ENCODE measurements at regions not wholly inside any gene's neighbourhood (a gene's known extent, or its start where the extent isn't known, plus 50 kb on each side); places are given as distances from the start of the nearest gene placed in this dataset.

- Histone ChIP-seq H3K27ac (ENCODE audit: control insufficient read depth, insufficient read depth, low read length) (no peak overlapping the region), H3K9me3 (ENCODE audit: control insufficient read depth, low read depth, low read length) (peaks cover 23% of the 10 kb centered on the region), H3K4me2 (ENCODE audit: control insufficient read depth, extremely low read depth, insufficient read depth, low read depth, low read length) (no peak overlapping the region), H3K9ac (ENCODE audit: control insufficient read depth, extremely low read depth, insufficient read depth, low read length) (no peak overlapping the region), H3K9me1 (ENCODE audit: control insufficient read depth, extremely low read depth, insufficient read depth, low read length) (no peaks in the 10 kb centered on the region), H3K4me1 (ENCODE audit: control insufficient read depth, extremely low read depth, insufficient read depth, low read length) (no peaks in the 10 kb centered on the region), H3K27me3 (ENCODE audit: control insufficient read depth, extremely low read depth, insufficient read depth, low read length) (no peaks in the 10 kb centered on the region), H2AFZ (ENCODE audit: control insufficient read depth, low read length) (no peak overlapping the region), H4K20me1 (ENCODE audit: control insufficient read depth, extremely low read depth, insufficient read depth, low read length) (no peaks in the 10 kb centered on the region), H3K4me3 (ENCODE audit: control insufficient read depth in 2 of 3, extremely low read depth in 1 of 3, insufficient read depth in 2 of 3, low read depth in 1 of 3, low read length in 3 of 3) (no peak overlapping the region), H3K36me3 (ENCODE audit: control insufficient read depth in 2 of 2, extremely low read depth in 1 of 2, insufficient read depth in 2 of 2, low read length in 2 of 2) (no peaks in the 10 kb centered on the region), H3K79me2 (ENCODE audit: control insufficient read depth, insufficient read depth, low read length) (no peaks in the 10 kb centered on the region)
- DNase-seq (ENCODE audit: low read depth, low spot score): no peak
- dilution Hi-C loops (cut with MboI; ENCODE audit: extremely low pct_ligation_motif_present, low sequenced_read_pairs): no loop called here
- FAIRE-seq: no peak
- TF ChIP-seq CTCF (optimal IDR thresholded peaks at IDR 0.05 in 1 of 3, IDR thresholded peaks at IDR 0.05 in 1 of 3, conservative IDR thresholded peaks at IDR 0.05 in 1 of 3; ENCODE audit: extremely low read depth in 1 of 3, insufficient read depth in 2 of 3, low read length in 3 of 3): no peak
- TF ChIP-seq EZH2 (IDR thresholded peaks at IDR 0.05; ENCODE audit: low read length): no peak
Observed at GRCh38 chr18:78766651-78767533, 212.7 kb upstream of the SALL3 start.

GRCh38 chr18:78767648-78768071 is 212.0 kb upstream of the SALL3 start:
- H3K79me2 ChIP-seq (ENCODE audit: control insufficient read depth, insufficient read depth, low read length): no peaks in the 10 kb centered on the region
- no peak overlapping the region for H3K9ac ChIP-seq (ENCODE audit: control insufficient read depth, extremely low read depth, insufficient read depth, low read length)
- dilution Hi-C loops (cut with MboI; ENCODE audit: extremely low pct_ligation_motif_present, low sequenced_read_pairs): no loop called here
- TF ChIP-seq CTCF (optimal IDR thresholded peaks at IDR 0.05 in 1 of 3, IDR thresholded peaks at IDR 0.05 in 1 of 3, conservative IDR thresholded peaks at IDR 0.05 in 1 of 3; ENCODE audit: extremely low read depth in 1 of 3, insufficient read depth in 2 of 3, low read length in 3 of 3) (no peak), EZH2 (IDR thresholded peaks at IDR 0.05; ENCODE audit: low read length) (no peak)
- no peaks in the 10 kb centered on the region for H4K20me1 ChIP-seq (ENCODE audit: control insufficient read depth, extremely low read depth, insufficient read depth, low read length)
- H3K4me3 ChIP-seq (ENCODE audit: control insufficient read depth in 2 of 3, extremely low read depth in 1 of 3, insufficient read depth in 2 of 3, low read depth in 1 of 3, low read length in 3 of 3): no peak overlapping the region
- no peaks in the 10 kb centered on the region for H3K36me3 ChIP-seq (ENCODE audit: control insufficient read depth in 2 of 2, extremely low read depth in 1 of 2, insufficient read depth in 2 of 2, low read length in 2 of 2)
- no peaks in the 10 kb centered on the region for H3K9me1 ChIP-seq (ENCODE audit: control insufficient read depth, extremely low read depth, insufficient read depth, low read length)
- DNase-seq (ENCODE audit: low read depth, low spot score): no peak
- no peak overlapping the region for H3K27ac ChIP-seq (ENCODE audit: control insufficient read depth, insufficient read depth, low read length)
- H2AFZ ChIP-seq (ENCODE audit: control insufficient read depth, low read length): no peak overlapping the region
- no peak overlapping the region for H3K4me2 ChIP-seq (ENCODE audit: control insufficient read depth, extremely low read depth, insufficient read depth, low read depth, low read length)
- peaks cover 24% of the 10 kb centered on the region for H3K9me3 ChIP-seq (ENCODE audit: control insufficient read depth, low read depth, low read length)
- H3K4me1 ChIP-seq (ENCODE audit: control insufficient read depth, extremely low read depth, insufficient read depth, low read length): no peaks in the 10 kb centered on the region
- no peaks in the 10 kb centered on the region for H3K27me3 ChIP-seq (ENCODE audit: control insufficient read depth, extremely low read depth, insufficient read depth, low read length)
- no peak for FAIRE-seq

Data from keratinocyte (primary cell).